Spleen (tissue), 7 donors: ENCODE measurements at regions not wholly inside any gene's neighbourhood (a gene's known extent, or its start where the extent isn't known, plus 50 kb on each side); places are given as distances from the start of the nearest gene placed in this dataset.

Experiments used
- CTCF ChIP-seq, 11 experiments: fragments of 200-600 bp in 7 of 11; fragments of 450-650 bp in 4 of 11; sonication (generic) in 4 of 11; IDR thresholded peaks in 8 of 11; conservative IDR thresholded peaks in 3 of 11; 1 replicate in 7 of 11; 2 replicates in 4 of 11; pipeline versions ENCODE4 v1.4.0 to v1.8.0; 2016 to 2021; ENCODE audit warnings: antibody characterized with exemption in 11 of 11, inconsistent platforms in 4 of 11, mild to moderate bottlenecking in 1 of 11
- POLR2A ChIP-seq, 3 donors: fragments of 450-650 bp; IDR thresholded peaks; one replicate each; pipeline ENCODE4 v1.5.1; 2017; ENCODE audit warnings: antibody characterized with exemption in 3 of 3, mild to moderate bottlenecking in 1 of 3
- POLR2AphosphoS5 ChIP-seq, 3 donors: sonication (generic); formaldehyde crosslinking; IDR thresholded peaks; one replicate each; pipeline ENCODE4 v1.5.1; 2017; ENCODE audit warnings: antibody characterized with exemption in 3 of 3
- donor health status: DM: no; HTN: no; CAD: no; lungs with moderate emphysema.
- donor health status: DM: no; HTN: no; CAD: no.
- donor health status: DM: no; HTN: no; CAD: no.

GRCh38 chr4:24032371-24032989 is 142.6 kb upstream of the PPARGC1A start:
- no peak for TF ChIP-seq CTCF (IDR thresholded peaks at IDR 0.05 in 8 of 11, conservative IDR thresholded peaks at IDR 0.05 in 3 of 11)
- no peak for TF ChIP-seq POLR2AphosphoS5 (IDR thresholded peaks at IDR 0.05)
- no peak for TF ChIP-seq POLR2A (IDR thresholded peaks at IDR 0.05)
